ENCODE measurements at regions not wholly inside any gene's neighbourhood (a gene's known extent, or its start where the extent isn't known, plus 50 kb on each side); places are given as distances from the start of the nearest gene placed in this dataset.

DNA sequence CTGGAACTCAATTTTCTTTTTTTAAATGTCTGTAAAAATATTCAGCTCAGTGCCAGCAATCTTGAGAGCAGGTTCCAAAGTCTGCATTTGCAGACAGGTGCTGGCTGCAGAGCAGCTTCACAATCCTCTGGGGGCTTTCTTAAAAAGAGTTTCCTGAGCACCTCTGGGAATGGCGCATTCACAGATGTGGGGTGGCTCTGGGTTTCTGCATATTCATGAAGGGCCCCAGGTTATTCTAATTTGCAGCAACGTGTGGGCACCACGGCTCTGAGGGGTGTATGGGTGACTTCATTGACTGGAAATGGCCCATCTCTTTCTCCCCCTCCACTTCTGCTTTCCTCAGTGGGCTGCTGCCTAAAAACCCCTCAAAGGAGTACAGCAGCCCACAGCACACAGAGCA, 225.0 kb upstream of the APCDD1 start:
- Histone ChIP-seq H3K9ac (ENCODE audit: insufficient read depth in 1 of 2, low read length in 2 of 2) (no peak overlapping the region), H3K9me3 (ENCODE audit: control insufficient read depth in 4 of 4, insufficient read depth in 3 of 4, low read length in 3 of 4) (peaks cover 0 to 8% (median 4%) of the 10 kb centered on the region in 4 donors), H3K36me3 (ENCODE audit: control insufficient read depth in 4 of 4, insufficient read depth in 4 of 4, low read length in 4 of 4) (no peaks in the 10 kb centered on the region), H3K4me3 (no peak overlapping the region), H3K27me3 (ENCODE audit: control insufficient read depth in 3 of 3, insufficient read depth in 3 of 3, low read length in 2 of 3) (no peaks in the 10 kb centered on the region), H3K4me1 (ENCODE audit: control insufficient read depth in 5 of 5, insufficient read depth in 5 of 5, low read length in 5 of 5) (peaks cover 0 to 14% (median 5%) of the 10 kb centered on the region in 5 donors), H3K27ac (ENCODE audit: low read depth in 1 of 2, low read length in 1 of 2) (no peak overlapping the region)
- TF ChIP-seq, protein P1, sequence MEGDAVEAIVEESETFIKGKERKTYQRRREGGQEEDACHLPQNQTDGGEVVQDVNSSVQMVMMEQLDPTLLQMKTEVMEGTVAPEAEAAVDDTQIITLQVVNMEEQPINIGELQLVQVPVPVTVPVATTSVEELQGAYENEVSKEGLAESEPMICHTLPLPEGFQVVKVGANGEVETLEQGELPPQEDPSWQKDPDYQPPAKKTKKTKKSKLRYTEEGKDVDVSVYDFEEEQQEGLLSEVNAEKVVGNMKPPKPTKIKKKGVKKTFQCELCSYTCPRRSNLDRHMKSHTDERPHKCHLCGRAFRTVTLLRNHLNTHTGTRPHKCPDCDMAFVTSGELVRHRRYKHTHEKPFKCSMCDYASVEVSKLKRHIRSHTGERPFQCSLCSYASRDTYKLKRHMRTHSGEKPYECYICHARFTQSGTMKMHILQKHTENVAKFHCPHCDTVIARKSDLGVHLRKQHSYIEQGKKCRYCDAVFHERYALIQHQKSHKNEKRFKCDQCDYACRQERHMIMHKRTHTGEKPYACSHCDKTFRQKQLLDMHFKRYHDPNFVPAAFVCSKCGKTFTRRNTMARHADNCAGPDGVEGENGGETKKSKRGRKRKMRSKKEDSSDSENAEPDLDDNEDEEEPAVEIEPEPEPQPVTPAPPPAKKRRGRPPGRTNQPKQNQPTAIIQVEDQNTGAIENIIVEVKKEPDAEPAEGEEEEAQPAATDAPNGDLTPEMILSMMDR (IDR thresholded peaks at IDR 0.05; ENCODE audit: control extremely low read depth, extremely low read depth): no peak
- ATAC-seq (ENCODE audit: insufficient read depth, low FRiP score) (no peak), DNase-seq (no peak)
- WGBS, 2 donors: 93 to 96% methylated on average over 3 of the region's 3 CpGs

DNA sequence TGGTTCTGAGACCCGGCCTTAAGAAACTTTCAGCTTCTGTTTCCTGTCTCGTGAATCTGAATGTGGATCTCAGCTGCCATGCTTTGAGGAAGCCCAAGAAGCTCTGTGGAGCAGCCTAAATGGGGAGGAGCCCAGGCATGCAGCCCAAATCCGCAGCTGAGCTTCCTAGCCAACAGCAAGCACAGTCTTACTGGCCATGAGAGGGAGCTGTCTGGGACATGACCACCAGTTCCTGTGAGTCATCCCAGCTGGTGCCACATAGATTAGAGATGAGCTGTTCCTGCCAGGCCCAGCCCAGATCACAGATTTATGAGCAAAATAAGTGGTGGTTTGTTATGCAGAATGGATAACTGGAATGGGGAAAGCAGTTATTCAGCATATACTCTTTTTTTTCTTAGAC, 224.4 kb upstream of the APCDD1 start:
- WGBS, 2 donors: 92 to 98% methylated on average over 3 of the region's 3 CpGs
- TF ChIP-seq, protein P1 (IDR thresholded peaks at IDR 0.05; ENCODE audit: control extremely low read depth, extremely low read depth): no peak
- H3K4me3 ChIP-seq: no peak overlapping the region
- no peak overlapping the region for H3K9ac ChIP-seq (ENCODE audit: insufficient read depth in 1 of 2, low read length in 2 of 2)
- no peaks in the 10 kb centered on the region for H3K27me3 ChIP-seq (ENCODE audit: control insufficient read depth in 3 of 3, insufficient read depth in 3 of 3, low read length in 2 of 3)
- DNase-seq (peak in 1 of 3 donors; percentile 25), ATAC-seq (ENCODE audit: insufficient read depth, low FRiP score) (no peak)
- peaks cover 0 to 8% (median 4%) of the 10 kb centered on the region in 4 donors for H3K9me3 ChIP-seq (ENCODE audit: control insufficient read depth in 4 of 4, insufficient read depth in 3 of 4, low read length in 3 of 4)
- H3K27ac ChIP-seq (ENCODE audit: low read depth in 1 of 2, low read length in 1 of 2): no peak overlapping the region
- H3K36me3 ChIP-seq (ENCODE audit: control insufficient read depth in 4 of 4, insufficient read depth in 4 of 4, low read length in 4 of 4): no peaks in the 10 kb centered on the region
- peaks cover 0 to 20% (median 11%) of the 10 kb centered on the region in 5 donors for H3K4me1 ChIP-seq (ENCODE audit: control insufficient read depth in 5 of 5, insufficient read depth in 5 of 5, low read length in 5 of 5)

DNA sequence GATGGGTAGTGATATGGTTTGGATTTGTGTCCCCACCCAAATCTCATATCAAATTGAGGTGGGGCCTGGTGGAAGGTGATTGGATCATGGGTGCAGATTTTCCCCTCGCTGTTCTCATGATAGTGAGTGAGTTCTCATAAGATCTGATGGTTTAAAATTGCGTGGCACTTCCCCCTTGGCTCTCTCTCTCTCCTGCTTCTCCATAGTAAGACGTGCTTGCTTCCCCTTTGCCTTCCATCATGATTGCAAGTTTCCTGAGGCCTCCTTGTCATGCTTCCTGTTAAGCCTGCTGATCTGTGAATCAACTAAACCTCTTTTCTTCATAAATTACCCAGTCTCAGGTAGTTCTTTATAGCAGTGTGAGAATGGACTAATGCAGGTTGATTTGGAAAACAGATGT, 223.2 kb upstream of the APCDD1 start:
- H3K9me3 ChIP-seq (ENCODE audit: control insufficient read depth in 4 of 4, insufficient read depth in 3 of 4, low read length in 3 of 4): peaks cover 0 to 6% (median 3%) of the 10 kb centered on the region in 4 donors
- TF ChIP-seq, protein P1 (IDR thresholded peaks at IDR 0.05; ENCODE audit: control extremely low read depth, extremely low read depth): no peak
- H3K27ac ChIP-seq (ENCODE audit: low read depth in 1 of 2, low read length in 1 of 2): no peak overlapping the region
- no peaks in the 10 kb centered on the region for H3K36me3 ChIP-seq (ENCODE audit: control insufficient read depth in 4 of 4, insufficient read depth in 4 of 4, low read length in 4 of 4)
- H3K9ac ChIP-seq (ENCODE audit: insufficient read depth in 1 of 2, low read length in 2 of 2): no peak overlapping the region
- WGBS, 2 donors: 28 to 70% methylated on average over 3 of the region's 3 CpGs
- peaks cover 0 to 32% (median 19%) of the 10 kb centered on the region in 5 donors for H3K4me1 ChIP-seq (ENCODE audit: control insufficient read depth in 5 of 5, insufficient read depth in 5 of 5, low read length in 5 of 5)
- H3K27me3 ChIP-seq (ENCODE audit: control insufficient read depth in 3 of 3, insufficient read depth in 3 of 3, low read length in 2 of 3): no peaks in the 10 kb centered on the region
- DNase-seq (no peak), ATAC-seq (ENCODE audit: insufficient read depth, low FRiP score) (no peak)
- no peak overlapping the region for H3K4me3 ChIP-seq

DNA sequence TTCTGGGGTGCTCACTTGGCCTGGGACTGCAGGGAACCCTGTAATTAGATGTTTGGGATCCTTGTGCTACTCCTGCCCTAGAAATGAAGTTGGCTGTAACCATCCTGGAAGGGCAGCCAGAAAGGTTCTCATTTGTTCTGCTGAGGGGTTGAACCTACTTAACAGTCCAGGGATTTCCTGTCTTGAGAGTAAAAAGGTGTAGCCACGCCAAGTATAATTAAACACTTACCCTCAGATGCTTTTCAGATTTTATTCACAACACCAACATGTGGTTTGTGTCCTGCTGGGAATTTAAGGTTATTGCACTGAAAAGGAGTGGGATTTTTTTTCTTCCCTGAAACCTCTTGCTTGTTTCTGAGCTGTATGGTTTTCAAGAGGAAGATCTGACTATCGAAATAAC, 222.4 kb upstream of the APCDD1 start:
- ATAC-seq (ENCODE audit: insufficient read depth, low FRiP score) (no peak), DNase-seq (peak in 1 of 3 donors; percentile 44)
- Histone ChIP-seq H3K27me3 (ENCODE audit: control insufficient read depth in 3 of 3, insufficient read depth in 3 of 3, low read length in 2 of 3) (no peaks in the 10 kb centered on the region), H3K27ac (ENCODE audit: low read depth in 1 of 2, low read length in 1 of 2) (no peak overlapping the region), H3K4me3 (no peak overlapping the region), H3K36me3 (ENCODE audit: control insufficient read depth in 4 of 4, insufficient read depth in 4 of 4, low read length in 4 of 4) (no peaks in the 10 kb centered on the region), H3K9me3 (ENCODE audit: control insufficient read depth in 4 of 4, insufficient read depth in 3 of 4, low read length in 3 of 4) (peaks cover 0 to 6% (median 3%) of the 10 kb centered on the region in 4 donors), H3K9ac (ENCODE audit: insufficient read depth in 1 of 2, low read length in 2 of 2) (no peak overlapping the region), H3K4me1 (ENCODE audit: control insufficient read depth in 5 of 5, insufficient read depth in 5 of 5, low read length in 5 of 5) (peaks cover 0 to 34% (median 19%) of the 10 kb centered on the region in 5 donors)
- WGBS, 2 donors: 60 to 81% methylated on average over 2 of the region's 2 CpGs
- TF ChIP-seq, protein P1 (IDR thresholded peaks at IDR 0.05; ENCODE audit: control extremely low read depth, extremely low read depth): no peak
